ENCODE measurements at regions not wholly inside any gene's neighbourhood (a gene's known extent, or its start where the extent isn't known, plus 50 kb on each side); places are given as distances from the start of the nearest gene placed in this dataset.

DNA sequence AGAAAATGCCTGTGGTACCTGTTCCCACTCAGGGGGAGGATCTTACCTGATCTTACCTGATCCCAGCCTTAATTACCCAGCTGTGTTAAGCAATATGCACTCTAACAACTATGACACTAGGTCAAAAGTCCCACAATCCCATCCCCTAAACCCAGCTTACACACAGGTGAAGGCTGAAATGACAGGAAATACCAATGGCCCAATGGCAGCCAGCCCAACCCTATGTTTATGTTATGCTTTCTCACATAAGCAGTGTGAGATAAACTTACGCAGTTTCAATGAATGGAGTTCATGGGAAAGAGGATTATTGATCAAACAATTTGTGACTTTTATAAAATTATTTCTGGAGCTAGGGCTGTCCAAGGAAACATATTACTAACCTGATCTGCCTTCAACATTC is 91.9 kb downstream of the GPAM start:
- TF ChIP-seq, protein P1, sequence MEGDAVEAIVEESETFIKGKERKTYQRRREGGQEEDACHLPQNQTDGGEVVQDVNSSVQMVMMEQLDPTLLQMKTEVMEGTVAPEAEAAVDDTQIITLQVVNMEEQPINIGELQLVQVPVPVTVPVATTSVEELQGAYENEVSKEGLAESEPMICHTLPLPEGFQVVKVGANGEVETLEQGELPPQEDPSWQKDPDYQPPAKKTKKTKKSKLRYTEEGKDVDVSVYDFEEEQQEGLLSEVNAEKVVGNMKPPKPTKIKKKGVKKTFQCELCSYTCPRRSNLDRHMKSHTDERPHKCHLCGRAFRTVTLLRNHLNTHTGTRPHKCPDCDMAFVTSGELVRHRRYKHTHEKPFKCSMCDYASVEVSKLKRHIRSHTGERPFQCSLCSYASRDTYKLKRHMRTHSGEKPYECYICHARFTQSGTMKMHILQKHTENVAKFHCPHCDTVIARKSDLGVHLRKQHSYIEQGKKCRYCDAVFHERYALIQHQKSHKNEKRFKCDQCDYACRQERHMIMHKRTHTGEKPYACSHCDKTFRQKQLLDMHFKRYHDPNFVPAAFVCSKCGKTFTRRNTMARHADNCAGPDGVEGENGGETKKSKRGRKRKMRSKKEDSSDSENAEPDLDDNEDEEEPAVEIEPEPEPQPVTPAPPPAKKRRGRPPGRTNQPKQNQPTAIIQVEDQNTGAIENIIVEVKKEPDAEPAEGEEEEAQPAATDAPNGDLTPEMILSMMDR (IDR thresholded peaks at IDR 0.05) = no peak
- no peak for TF ChIP-seq POLR2A (IDR thresholded peaks at IDR 0.05)
